Uterus (tissue), 3 donors: ENCODE measurements at regions not wholly inside any gene's neighbourhood (a gene's known extent, or its start where the extent isn't known, plus 50 kb on each side); places are given as distances from the start of the nearest gene placed in this dataset.

Experiments used
- DNase-seq, 2 donors: peaks; one replicate each; pipeline ENCODE4 v3.0.0-alpha.2; 2019 to 2020
- H3K27ac ChIP-seq, 2 donors: fragments of 200-600 bp; sonication (generic); 1 replicate in 1 of 2; 2 replicates in 1 of 2; pipeline ENCODE4 v1.5.1; 2016 to 2018
- H3K27me3 ChIP-seq, 2 donors: fragments of 200-600 bp; sonication (generic); one replicate each; pipeline ENCODE4 v1.5.1; 2018 to 2019; ENCODE audit warnings: control low read depth in 1 of 2
- H3K36me3 ChIP-seq, 2 donors: fragments of 200-600 bp; sonication (generic); one replicate each; pipeline ENCODE4 v1.5.1; 2019; ENCODE audit warnings: control low read depth in 1 of 2
- H3K4me1 ChIP-seq, 2 donors: fragments of 200-600 bp; sonication (generic); one replicate each; pipeline ENCODE4 v1.5.1; 2018 to 2019; ENCODE audit warnings: control low read depth in 1 of 2
- H3K4me3 ChIP-seq, 2 donors: fragments of 200-600 bp; sonication (generic); 1 replicate in 1 of 2; 2 replicates in 1 of 2; pipeline ENCODE4 v1.5.1; 2018 to 2019; ENCODE audit warnings: mild to moderate bottlenecking in 1 of 2
- H3K9me3 ChIP-seq, 2 donors: fragments of 200-600 bp; sonication (generic); one replicate each; pipeline ENCODE4 v1.5.1; 2019; ENCODE audit warnings: control low read depth in 1 of 2
- CTCF ChIP-seq, 4 experiments: fragments of 200-600 bp in 2 of 4; fragments of 450-650 bp in 2 of 4; sonication (generic) in 2 of 4; IDR thresholded peaks; one replicate each; pipeline ENCODE4 v1.5.1; 2016 to 2019; ENCODE audit warnings: antibody characterized with exemption in 4 of 4, mild to moderate bottlenecking in 2 of 4, moderate library complexity in 1 of 4
- POLR2A ChIP-seq, 2 donors: fragments of 450-650 bp; IDR thresholded peaks; one replicate each; pipeline ENCODE4 v1.6.1; 2016; ENCODE audit warnings: antibody characterized with exemption in 2 of 2, mild to moderate bottlenecking in 1 of 2, moderate library complexity in 1 of 2
- intact Hi-C: fragments of 100-400 bp; cut with DNase I; formaldehyde crosslinking; loops from one replicate; pipeline ENCODE4 v1.15.1; 2023; ENCODE audit warnings: low total_unique reads
- donor health status: DM: yes; HTN: yes; CAD: no.

GRCh38 chr12:67752226-67752732 lies 103.7 kb downstream of the DYRK2 start:
- Histone ChIP-seq H3K27ac (no peak overlapping the region), H3K4me1 (no peaks in the 10 kb centered on the region), H3K27me3 (no peaks in the 10 kb centered on the region), H3K9me3 (no peaks in the 10 kb centered on the region), H3K4me3 (no peak overlapping the region), H3K36me3 (no peaks in the 10 kb centered on the region)
- no peak for DNase-seq
- intact Hi-C loops = no loop called here
- no peak for TF ChIP-seq CTCF (IDR thresholded peaks at IDR 0.05)
- no peak for TF ChIP-seq POLR2A (IDR thresholded peaks at IDR 0.05)

GRCh38 chr12:67754933-67755697 lies 106.6 kb downstream of the DYRK2 start:
- Histone ChIP-seq H3K36me3 (no peaks in the 10 kb centered on the region), H3K9me3 (no peaks in the 10 kb centered on the region), H3K27ac (peak overlapping the region in 1 of 2 donors; percentile 45), H3K27me3 (no peaks in the 10 kb centered on the region), H3K4me1 (no peaks in the 10 kb centered on the region), H3K4me3 (no peak overlapping the region)
- peak; percentile 19 to 24 for DNase-seq
- intact Hi-C loops = no loop called here
- TF ChIP-seq CTCF (IDR thresholded peaks at IDR 0.05) = no peak
- TF ChIP-seq POLR2A (IDR thresholded peaks at IDR 0.05) = no peak

GRCh38 chr12:67757651-67758050 lies 109.1 kb downstream of the DYRK2 start:
- Histone ChIP-seq H3K27ac (no peak overlapping the region), H3K4me3 (no peak overlapping the region), H3K36me3 (no peaks in the 10 kb centered on the region), H3K4me1 (no peaks in the 10 kb centered on the region), H3K27me3 (no peaks in the 10 kb centered on the region), H3K9me3 (no peaks in the 10 kb centered on the region)
- no peak for DNase-seq
- TF ChIP-seq POLR2A (IDR thresholded peaks at IDR 0.05) (no peak), CTCF (IDR thresholded peaks at IDR 0.05) (no peak)
- intact Hi-C loops = no loop called here

GRCh38 chr12:67758119-67758518 lies 109.6 kb downstream of the DYRK2 start:
- TF ChIP-seq CTCF (IDR thresholded peaks at IDR 0.05) (no peak), POLR2A (IDR thresholded peaks at IDR 0.05) (no peak)
- H3K36me3 ChIP-seq = no peaks in the 10 kb centered on the region
- H3K27ac ChIP-seq = no peak overlapping the region
- DNase-seq = no peak
- no peak overlapping the region for H3K4me3 ChIP-seq
- H3K27me3 ChIP-seq = no peaks in the 10 kb centered on the region
- H3K9me3 ChIP-seq = no peaks in the 10 kb centered on the region
- no peaks in the 10 kb centered on the region for H3K4me1 ChIP-seq
- intact Hi-C loops = no loop called here

GRCh38 chr12:67758521-67758920 lies 110.0 kb downstream of the DYRK2 start:
- intact Hi-C loops = no loop called here
- no peaks in the 10 kb centered on the region for H3K27me3 ChIP-seq
- no peak for TF ChIP-seq POLR2A (IDR thresholded peaks at IDR 0.05)
- no peak for TF ChIP-seq CTCF (IDR thresholded peaks at IDR 0.05)

More at GRCh38 chr12:67758521-67758920, 110.0 kb downstream of the DYRK2 start:
- Histone ChIP-seq H3K36me3 (no peaks in the 10 kb centered on the region), H3K4me3 (no peak overlapping the region), H3K4me1 (no peaks in the 10 kb centered on the region), H3K9me3 (no peaks in the 10 kb centered on the region), H3K27ac (no peak overlapping the region)
- no peak for DNase-seq
